GM13977 (cell line): ENCODE measurements at regions not wholly inside any gene's neighbourhood (a gene's known extent, or its start where the extent isn't known, plus 50 kb on each side); places are given as distances from the start of the nearest gene placed in this dataset.

Source experiments
- DNase-seq: peaks from one replicate; pipeline ENCODE4 v3.0.0; 2012; ENCODE audit warnings: low spot score
- in situ Hi-C: fragments of 300-500 bp; cut with MboI; formaldehyde crosslinking; loops from one replicate; pipeline ENCODE4 v1.12.0; 2022; ENCODE audit warnings: low sequenced_read_pairs, low pct_unique_long_range_greater_than_20kb, mixed read lengths, inconsistent platforms; ENCODE audit not compliant: unreplicated experiment
- TF ChIP-seq, protein P1 (sequence below): IDR thresholded peaks from 2 replicates; pipeline ENCODE4 v1.5.1; 2012; ENCODE audit warnings: mild to moderate bottlenecking, control low read depth; ENCODE audit not compliant: insufficient read depth; ENCODE audit errors: extremely low read depth, missing control alignments

DNA sequence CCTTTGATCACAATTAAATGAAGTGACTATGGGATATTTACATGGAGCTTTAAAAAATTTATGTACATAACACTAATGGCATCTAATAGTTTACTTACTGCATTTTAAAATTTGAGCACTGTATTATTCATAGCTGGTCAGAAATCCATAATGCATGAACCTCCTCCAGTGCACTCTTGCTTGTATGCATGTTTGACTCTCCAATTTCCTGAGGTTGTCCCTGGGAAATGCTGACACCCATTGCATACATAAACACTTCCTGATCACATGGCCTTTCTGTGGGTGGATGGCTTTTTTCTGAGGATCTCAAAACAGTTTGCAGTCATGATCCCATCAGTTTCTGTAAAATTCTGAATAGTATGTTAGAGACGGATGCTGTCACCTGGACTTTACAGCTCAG is 577.8 kb downstream of the REEP3 start:
- no peak for DNase-seq
- in situ Hi-C loops, result no loop called here

DNA sequence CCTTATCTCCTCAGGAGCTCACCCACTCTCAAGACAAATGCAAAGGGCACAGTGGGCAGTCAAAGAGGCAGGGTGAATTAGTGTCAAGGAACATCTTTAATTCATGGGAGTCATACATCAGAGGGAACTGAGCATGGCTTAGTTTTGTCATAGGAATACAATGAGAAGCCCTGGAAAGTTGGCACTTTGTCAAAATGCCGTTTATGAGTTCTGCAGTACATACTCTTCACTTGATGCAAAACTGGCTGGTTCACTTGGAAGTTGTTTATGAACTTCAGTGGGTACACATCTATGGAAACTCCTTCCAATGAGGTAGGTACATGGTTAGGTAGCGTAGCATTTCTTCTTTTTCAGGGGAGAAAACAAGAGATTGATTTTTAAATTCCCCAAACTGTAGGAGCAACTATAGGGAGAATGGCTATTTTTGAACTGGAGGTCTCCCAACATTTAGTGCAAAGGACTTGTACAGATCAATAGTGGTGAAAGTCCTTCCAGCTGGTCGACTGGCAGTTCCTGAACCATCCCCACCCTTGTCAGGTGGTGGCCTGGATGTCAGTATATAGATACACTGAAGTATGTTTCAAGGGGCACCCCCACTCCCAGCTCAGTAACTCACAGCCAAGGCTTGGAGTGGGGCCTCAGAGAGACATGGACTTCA is 580.5 kb downstream of the REEP3 start:
- in situ Hi-C loops, result no loop called here
- no peak for DNase-seq
- TF ChIP-seq, protein P1, sequence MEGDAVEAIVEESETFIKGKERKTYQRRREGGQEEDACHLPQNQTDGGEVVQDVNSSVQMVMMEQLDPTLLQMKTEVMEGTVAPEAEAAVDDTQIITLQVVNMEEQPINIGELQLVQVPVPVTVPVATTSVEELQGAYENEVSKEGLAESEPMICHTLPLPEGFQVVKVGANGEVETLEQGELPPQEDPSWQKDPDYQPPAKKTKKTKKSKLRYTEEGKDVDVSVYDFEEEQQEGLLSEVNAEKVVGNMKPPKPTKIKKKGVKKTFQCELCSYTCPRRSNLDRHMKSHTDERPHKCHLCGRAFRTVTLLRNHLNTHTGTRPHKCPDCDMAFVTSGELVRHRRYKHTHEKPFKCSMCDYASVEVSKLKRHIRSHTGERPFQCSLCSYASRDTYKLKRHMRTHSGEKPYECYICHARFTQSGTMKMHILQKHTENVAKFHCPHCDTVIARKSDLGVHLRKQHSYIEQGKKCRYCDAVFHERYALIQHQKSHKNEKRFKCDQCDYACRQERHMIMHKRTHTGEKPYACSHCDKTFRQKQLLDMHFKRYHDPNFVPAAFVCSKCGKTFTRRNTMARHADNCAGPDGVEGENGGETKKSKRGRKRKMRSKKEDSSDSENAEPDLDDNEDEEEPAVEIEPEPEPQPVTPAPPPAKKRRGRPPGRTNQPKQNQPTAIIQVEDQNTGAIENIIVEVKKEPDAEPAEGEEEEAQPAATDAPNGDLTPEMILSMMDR, result no peak

More for the DNA sequence above, 577.8 kb downstream of the REEP3 start:
- TF ChIP-seq, protein P1, result no peak

DNA sequence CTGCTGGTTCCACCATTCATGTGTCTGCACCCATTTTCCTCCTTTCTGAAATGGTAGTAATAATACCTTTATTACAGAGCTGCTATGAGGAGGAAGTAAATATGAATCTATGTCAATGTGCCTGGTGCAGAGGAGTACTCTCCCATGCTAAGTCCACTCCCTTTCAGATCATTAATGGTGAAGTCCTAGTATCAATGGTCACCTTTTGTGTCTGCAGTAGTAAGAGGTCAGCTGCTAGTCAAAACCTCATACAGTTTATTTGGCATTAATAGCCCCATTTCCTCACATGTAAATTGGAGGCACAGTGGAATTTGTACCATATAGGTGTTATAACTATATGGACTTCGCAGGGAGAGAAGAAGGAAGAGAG is 581.0 kb downstream of the REEP3 start:
- TF ChIP-seq, protein P1, result no peak
- DNase-seq, result no peak
- in situ Hi-C loops, result no loop called here

DNA sequence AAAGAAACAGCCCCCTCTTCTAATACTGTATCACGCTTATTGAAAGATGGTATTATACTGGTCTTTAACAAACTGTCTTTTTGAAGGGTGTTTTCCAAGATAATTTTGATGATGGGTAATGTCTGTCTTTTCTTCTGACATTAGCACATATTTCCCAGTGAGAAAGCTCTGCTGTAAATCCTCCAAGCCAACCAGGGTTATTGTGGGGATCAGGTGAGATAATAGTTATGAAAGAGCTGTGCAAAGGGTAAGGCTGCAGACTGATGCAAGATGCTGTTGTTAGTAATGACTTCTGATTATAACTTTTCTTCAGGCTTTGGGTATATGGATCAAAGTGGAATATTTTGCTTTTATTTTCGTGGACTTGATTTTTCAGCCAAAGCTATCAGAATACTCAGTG is 581.7 kb downstream of the REEP3 start:
- TF ChIP-seq, protein P1, result no peak
- no peak for DNase-seq
- in situ Hi-C loops, result no loop called here

DNA sequence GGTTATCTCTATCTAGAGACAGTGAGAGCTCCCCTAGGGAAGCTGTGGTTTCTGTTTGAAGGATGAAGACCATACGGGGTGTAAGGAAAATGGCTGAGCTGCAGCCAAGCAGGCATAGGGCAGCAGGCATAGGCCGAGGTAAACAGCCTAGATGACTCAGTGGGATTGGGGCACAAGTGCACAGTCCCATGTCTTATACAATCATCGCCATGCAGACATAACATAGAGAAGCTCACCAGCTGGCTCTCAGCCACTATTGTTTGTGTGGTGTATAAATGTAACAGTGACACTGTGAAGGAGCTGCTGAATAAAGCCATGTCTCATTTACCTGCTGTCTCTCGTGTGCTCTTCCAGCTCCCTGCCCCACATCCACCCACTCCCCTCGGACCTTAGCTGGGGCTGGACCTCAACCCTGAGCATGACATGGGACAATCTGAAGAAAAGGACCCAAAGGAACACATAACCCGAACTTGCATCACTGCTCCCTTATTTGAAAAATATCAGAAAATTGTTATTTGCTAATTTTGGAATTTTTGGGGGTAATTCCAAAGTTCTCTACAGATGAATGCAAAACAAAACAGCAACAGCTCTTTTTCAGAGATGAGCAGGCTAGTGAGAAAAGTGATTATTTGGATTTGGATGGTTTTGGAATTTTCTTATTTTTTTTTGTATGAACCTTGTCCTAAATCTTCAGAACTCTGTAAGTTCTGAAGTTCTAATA is 582.7 kb downstream of the REEP3 start:
- in situ Hi-C loops, result no loop called here
- TF ChIP-seq, protein P1, result no peak

DNA sequence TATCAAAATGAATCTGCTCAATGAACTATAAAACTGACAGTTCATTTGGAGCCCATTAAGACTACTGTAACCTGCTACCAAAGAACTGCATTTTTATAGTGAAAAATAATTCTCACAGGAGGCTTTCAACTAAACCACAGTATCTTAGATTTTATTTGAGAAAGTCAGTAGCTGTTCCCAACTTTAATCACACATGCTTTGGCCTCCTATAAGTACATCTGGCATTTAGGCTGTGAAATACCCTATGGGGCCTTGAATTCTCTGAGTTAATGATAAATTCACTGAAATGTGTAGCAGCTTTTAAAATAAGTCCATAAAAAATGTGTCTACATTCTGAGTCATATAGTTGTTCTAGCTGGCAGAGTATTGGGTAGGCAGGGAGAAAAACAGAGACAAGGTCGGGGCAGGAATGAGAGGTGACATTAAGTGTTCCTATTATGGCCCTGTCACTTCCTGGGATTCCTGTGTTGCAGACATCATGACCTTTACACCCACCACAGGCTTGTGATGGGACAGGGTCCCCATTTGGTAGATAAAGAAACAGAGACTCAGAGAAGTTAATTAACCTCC is 588.8 kb downstream of the REEP3 start:
- TF ChIP-seq, protein P1, result no peak
- in situ Hi-C loops, result no loop called here
- DNase-seq, result no peak

More for the DNA sequence above, 582.7 kb downstream of the REEP3 start:
- no peak for DNase-seq
